Erythroblast (primary cell): ENCODE measurements at regions not wholly inside any gene's neighbourhood (a gene's known extent, or its start where the extent isn't known, plus 50 kb on each side); places are given as distances from the start of the nearest gene placed in this dataset.

Source experiments
- GATA1 ChIP-seq: IDR thresholded peaks from 2 replicates; pipeline ENCODE4 v1.6.1; 2011; ENCODE audit warnings: low read depth, mild to moderate bottlenecking, control low read depth, low read length, moderate library complexity
- POLR2A ChIP-seq: IDR thresholded peaks from 2 replicates; pipeline ENCODE4 v1.6.1; 2011; ENCODE audit warnings: mild to moderate bottlenecking, low read length

DNA sequence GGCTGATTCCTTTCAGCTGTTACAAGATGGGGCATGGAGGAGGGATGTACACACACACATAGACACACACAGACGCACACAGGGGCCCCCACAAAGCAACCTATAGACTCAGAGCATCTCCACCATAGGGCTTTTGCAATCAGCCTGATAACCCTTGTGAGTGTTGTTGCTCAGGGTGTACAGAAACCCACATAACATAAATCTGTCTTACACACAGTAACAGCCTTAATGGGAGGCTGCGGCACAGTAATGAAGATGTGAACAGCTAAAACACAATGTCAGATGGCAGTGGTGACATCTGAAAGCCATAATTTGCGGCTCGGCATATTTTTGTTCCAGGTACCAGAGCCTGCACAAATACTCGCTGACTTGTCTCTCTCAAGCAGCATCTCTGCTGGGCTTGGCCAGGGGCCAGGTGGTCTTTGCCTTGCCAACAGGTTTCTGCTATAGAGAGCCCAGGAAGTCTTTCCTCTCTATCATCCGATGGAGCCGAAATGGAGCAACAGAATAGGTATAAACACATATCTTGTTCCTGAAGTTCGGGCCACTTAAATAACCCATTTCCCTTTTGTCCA lies 357.2 kb upstream of the GATB start:
- TF ChIP-seq POLR2A (no peak), GATA1 (no peak)
